Esophagus squamous epithelium (tissue), 5 donors: ENCODE measurements at regions not wholly inside any gene's neighbourhood (a gene's known extent, or its start where the extent isn't known, plus 50 kb on each side); places are given as distances from the start of the nearest gene placed in this dataset.

ENCODE experiments used
- DNase-seq: peaks from one replicate; lab custom pipeline; 2025; lab: John Stamatoyannopoulos, UW
- H3K27ac ChIP-seq, 4 donors: fragments of 200-600 bp; sonication (generic); one replicate each; pipeline ENCODE4 v1.5.1; 2016 to 2019; ENCODE audit warnings: mild to moderate bottlenecking in 1 of 4
- H3K27me3 ChIP-seq, 4 donors: fragments of 200-600 bp; sonication (generic); 1 replicate in 3 of 4; 2 replicates in 1 of 4; pipeline versions ENCODE4 v1.5.1 to v1.6.0; 2017 to 2021; ENCODE audit warnings: antibody characterized with exemption in 1 of 4
- H3K36me3 ChIP-seq, 3 donors: fragments of 200-600 bp; sonication (generic); one replicate each; pipeline ENCODE4 v1.5.1; 2016 to 2019
- H3K4me1 ChIP-seq, 3 donors: fragments of 200-600 bp; sonication (generic); one replicate each; pipeline ENCODE4 v1.5.1; 2017 to 2019
- H3K4me3 ChIP-seq, 4 donors: fragments of 200-600 bp; sonication (generic); 1 replicate in 3 of 4; 2 replicates in 1 of 4; pipeline ENCODE4 v1.5.1; 2016 to 2019; ENCODE audit warnings: mild to moderate bottlenecking in 2 of 4, moderate library complexity in 1 of 4
- H3K9me3 ChIP-seq, 3 donors: fragments of 200-600 bp; sonication (generic); one replicate each; pipeline ENCODE4 v1.5.1; 2016 to 2019
- POLR2A ChIP-seq, 4 donors: fragments of 450-650 bp; IDR thresholded peaks; one replicate each; pipeline ENCODE4 v1.6.1; 2017; ENCODE audit warnings: antibody characterized with exemption in 4 of 4, mild to moderate bottlenecking in 4 of 4, moderate library complexity in 3 of 4
- WGBS, 2 donors: methylation state at CpG; one replicate each; pipeline ENCODE4 v1.1.5; 2018; 5-methylcytosine and 5-hydroxymethylcytosine counted together
- intact Hi-C: fragments of 100-400 bp; cut with DNase I; formaldehyde crosslinking; loops from one replicate; pipeline ENCODE4 v1.15.0; 2022
- TF ChIP-seq, protein P1 (sequence below), 6 experiments: fragments of 450-650 bp in 4 of 6; fragments of 200-600 bp in 2 of 6; sonication (generic) in 2 of 6; IDR thresholded peaks; one replicate each; pipeline ENCODE4 v1.5.1; 2016 to 2019; ENCODE audit warnings: antibody characterized with exemption in 6 of 6, mild to moderate bottlenecking in 4 of 6, moderate library complexity in 4 of 6
- donor health status: DM: yes; HTN: yes; CAD: no.

- WGBS, 2 donors = 82 to 88% methylated on average over 2 of the region's 2 CpGs
- DNase-seq = no peak
- intact Hi-C loops = no loop called here
- Histone ChIP-seq H3K27me3 (no peaks in the 10 kb centered on the region), H3K4me1 (no peaks in the 10 kb centered on the region), H3K9me3 (peaks cover 0 to 23% (median 4%) of the 10 kb centered on the region in 3 donors), H3K27ac (no peak overlapping the region), H3K4me3 (no peak overlapping the region), H3K36me3 (no peaks in the 10 kb centered on the region)
- TF ChIP-seq, protein P1, sequence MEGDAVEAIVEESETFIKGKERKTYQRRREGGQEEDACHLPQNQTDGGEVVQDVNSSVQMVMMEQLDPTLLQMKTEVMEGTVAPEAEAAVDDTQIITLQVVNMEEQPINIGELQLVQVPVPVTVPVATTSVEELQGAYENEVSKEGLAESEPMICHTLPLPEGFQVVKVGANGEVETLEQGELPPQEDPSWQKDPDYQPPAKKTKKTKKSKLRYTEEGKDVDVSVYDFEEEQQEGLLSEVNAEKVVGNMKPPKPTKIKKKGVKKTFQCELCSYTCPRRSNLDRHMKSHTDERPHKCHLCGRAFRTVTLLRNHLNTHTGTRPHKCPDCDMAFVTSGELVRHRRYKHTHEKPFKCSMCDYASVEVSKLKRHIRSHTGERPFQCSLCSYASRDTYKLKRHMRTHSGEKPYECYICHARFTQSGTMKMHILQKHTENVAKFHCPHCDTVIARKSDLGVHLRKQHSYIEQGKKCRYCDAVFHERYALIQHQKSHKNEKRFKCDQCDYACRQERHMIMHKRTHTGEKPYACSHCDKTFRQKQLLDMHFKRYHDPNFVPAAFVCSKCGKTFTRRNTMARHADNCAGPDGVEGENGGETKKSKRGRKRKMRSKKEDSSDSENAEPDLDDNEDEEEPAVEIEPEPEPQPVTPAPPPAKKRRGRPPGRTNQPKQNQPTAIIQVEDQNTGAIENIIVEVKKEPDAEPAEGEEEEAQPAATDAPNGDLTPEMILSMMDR (IDR thresholded peaks at IDR 0.05) = no peak
- TF ChIP-seq POLR2A (IDR thresholded peaks at IDR 0.05) = no peak
Measured at GRCh38 chr1:164071288-164071687, 487.7 kb upstream of the PBX1 start.

GRCh38 chr1:164086832-164087231, 472.2 kb upstream of the PBX1 start:
- no peak for TF ChIP-seq POLR2A (IDR thresholded peaks at IDR 0.05)
- Histone ChIP-seq H3K4me1 (no peaks in the 10 kb centered on the region), H3K9me3 (no peaks in the 10 kb centered on the region), H3K27ac (no peak overlapping the region), H3K27me3 (no peaks in the 10 kb centered on the region), H3K36me3 (no peaks in the 10 kb centered on the region), H3K4me3 (no peak overlapping the region)
- no peak for DNase-seq
- intact Hi-C loops = no loop called here

GRCh38 chr1:164087906-164088453, 471.0 kb upstream of the PBX1 start:
- Histone ChIP-seq H3K9me3 (peaks cover 0 to 4% (median 0%) of the 10 kb centered on the region in 3 donors), H3K4me1 (no peaks in the 10 kb centered on the region), H3K36me3 (no peaks in the 10 kb centered on the region), H3K4me3 (no peak overlapping the region), H3K27me3 (no peaks in the 10 kb centered on the region), H3K27ac (no peak overlapping the region)
- 45 to 46% methylated on average over 6 of the region's 6 CpGs for WGBS, 2 donors
- intact Hi-C loops = no loop called here
- DNase-seq = no peak
- no peak for TF ChIP-seq POLR2A (IDR thresholded peaks at IDR 0.05)
- TF ChIP-seq, protein P1 (IDR thresholded peaks at IDR 0.05) = no peak

DNA sequence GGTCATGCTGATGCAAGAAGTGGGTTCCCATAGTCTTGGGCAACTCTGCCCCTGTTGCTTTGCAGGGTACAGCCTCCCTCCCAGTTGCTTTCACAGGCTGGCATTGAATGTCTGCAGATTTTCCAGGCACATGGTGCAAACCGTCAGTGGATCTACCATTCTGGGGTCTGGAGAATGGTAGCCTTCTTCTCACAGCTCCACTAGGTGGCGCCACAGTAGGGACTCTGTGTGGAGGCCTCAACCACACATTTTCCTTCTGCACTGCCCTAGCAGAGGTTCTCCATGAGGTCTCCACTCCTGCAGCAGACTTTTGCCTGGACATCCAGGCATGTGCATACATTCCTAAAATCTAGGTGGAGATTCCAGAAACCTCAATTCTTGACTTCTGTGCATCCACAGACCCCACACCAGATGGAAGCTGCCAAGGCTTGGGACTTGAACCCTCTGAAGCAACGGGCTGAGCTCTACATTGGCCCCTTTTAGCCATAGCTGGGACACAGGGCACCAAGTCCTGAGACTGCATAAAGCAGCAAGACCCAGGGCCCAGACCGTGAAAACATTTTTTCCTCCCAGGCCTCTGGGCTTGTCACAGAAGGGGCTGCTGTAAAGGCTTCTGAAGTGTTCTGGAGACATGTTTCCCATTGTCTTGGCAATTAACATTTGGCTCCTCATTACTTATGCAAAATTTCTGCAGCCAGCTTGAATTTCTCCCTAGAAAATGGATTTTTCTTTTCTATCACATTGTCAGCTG, 466.2 kb upstream of the PBX1 start:
- TF ChIP-seq, protein P1 (IDR thresholded peaks at IDR 0.05) = peak in 3 of 6 experiments; percentile 8 to 45 (median 11)
- no peak for TF ChIP-seq POLR2A (IDR thresholded peaks at IDR 0.05)
- intact Hi-C loops = no loop called here

DNA sequence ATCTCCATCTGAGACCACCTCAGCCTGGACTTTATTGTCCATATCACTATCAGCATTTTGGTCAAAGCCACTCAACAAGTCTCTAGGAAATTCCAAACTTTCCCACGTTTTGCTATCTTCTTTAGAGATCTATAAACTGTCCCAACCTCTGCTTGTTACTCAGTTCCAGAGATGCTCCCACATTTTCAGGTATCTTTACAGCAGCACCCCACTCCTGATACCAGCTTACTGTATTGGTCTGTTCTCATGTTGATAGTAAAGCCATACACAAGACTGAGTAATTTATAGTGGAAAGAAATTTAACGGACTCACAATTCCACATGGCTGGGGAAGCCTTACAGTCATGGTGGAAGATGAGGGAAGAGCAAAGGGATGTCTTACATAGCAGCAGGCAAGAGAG, 465.4 kb upstream of the PBX1 start:
- intact Hi-C loops = no loop called here
- Histone ChIP-seq H3K27ac (no peak overlapping the region), H3K9me3 (peaks cover 0 to 11% (median 0%) of the 10 kb centered on the region in 3 donors), H3K4me3 (no peak overlapping the region), H3K27me3 (no peaks in the 10 kb centered on the region), H3K4me1 (no peaks in the 10 kb centered on the region), H3K36me3 (no peaks in the 10 kb centered on the region)
- no peak for DNase-seq
- TF ChIP-seq, protein P1 (IDR thresholded peaks at IDR 0.05) = no peak
- no peak for TF ChIP-seq POLR2A (IDR thresholded peaks at IDR 0.05)
- 25 to 33% methylated on average over 1 of the region's 2 CpGs for WGBS, 2 donors

More for the DNA sequence above, 466.2 kb upstream of the PBX1 start:
- H3K4me1 ChIP-seq = no peaks in the 10 kb centered on the region
- H3K27me3 ChIP-seq = no peaks in the 10 kb centered on the region
- H3K36me3 ChIP-seq = no peaks in the 10 kb centered on the region
- peaks cover 0 to 11% (median 0%) of the 10 kb centered on the region in 3 donors for H3K9me3 ChIP-seq
- DNase-seq = no peak
- no peak overlapping the region for H3K4me3 ChIP-seq
- H3K27ac ChIP-seq = no peak overlapping the region
- WGBS, 2 donors = 71 to 78% methylated on average over 3 to 4 of the region's 4 CpGs
